Retina (tissue), 1 donor: ENCODE measurements at regions not wholly inside any gene's neighbourhood (a gene's known extent, or its start where the extent isn't known, plus 50 kb on each side); places are given as distances from the start of the nearest gene placed in this dataset.

Experiments
- DNase-seq: peaks from one replicate; pipeline ENCODE4 v3.0.0-alpha.2; 2016

DNA sequence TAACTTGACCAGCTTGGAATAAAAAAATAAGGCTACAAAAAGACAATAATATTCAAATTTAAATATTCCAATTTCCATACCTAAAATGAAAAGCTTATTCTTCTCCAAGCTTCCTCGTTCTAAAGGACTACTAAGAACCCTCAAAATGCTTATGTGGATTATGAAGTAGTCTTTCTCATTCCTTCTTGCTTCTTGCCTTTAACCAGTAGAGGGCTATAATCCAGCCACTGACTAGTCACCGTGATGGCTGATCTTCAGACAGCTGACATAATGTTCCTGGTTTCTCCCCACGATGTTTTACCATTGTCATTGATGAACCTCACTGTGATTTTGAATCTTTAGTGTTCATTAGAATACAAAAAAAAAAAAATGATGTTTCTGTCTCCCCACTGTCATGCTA, 515.3 kb downstream of the TLE1 start:
- DNase-seq, result no peak

DNA sequence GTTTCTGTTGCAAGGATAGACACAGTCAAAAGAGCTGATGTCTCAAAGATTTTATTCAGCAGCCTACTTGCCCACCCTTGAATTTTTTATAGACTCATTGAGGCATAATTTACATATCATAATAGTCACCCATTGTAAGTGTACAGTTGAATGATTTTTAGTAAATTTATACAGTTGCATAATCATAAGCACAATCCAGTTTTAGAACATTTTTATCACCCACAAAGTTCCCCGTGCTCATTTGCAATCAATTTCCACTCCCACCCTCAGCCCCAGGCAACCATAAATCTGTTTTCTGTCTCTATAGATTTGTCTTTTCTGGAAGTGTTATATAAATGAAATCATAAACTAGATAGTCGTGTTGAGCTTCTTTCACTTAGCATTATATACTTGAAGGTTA, 517.7 kb downstream of the TLE1 start:
- no peak for DNase-seq

- no peak for DNase-seq
Observed at GRCh38 chr9:81162361-81162760, 527.0 kb downstream of the TLE1 start.

DNA sequence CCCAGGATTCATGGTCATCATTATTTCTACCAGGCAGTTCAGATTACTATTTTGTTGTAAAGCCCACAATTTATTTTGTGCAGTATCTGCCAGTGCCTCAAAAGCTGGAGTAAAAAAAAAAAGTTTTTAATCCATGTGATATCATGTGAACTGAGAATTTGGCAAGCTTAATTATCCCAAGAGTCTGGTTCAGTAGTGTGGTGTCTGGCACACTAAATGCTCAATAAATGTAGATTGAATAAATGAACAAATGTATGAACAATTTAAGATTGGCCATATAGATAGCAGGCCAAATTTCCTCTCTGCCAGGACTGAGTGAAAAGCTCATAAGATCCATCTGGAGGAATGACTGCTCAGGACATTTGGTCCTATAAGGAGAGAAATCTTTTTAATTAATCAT, 533.0 kb downstream of the TLE1 start:
- no peak for DNase-seq

GRCh38 chr9:81150016-81150625, 539.2 kb downstream of the TLE1 start:
- no peak for DNase-seq

GRCh38 chr9:81146684-81147337, 542.5 kb downstream of the TLE1 start:
- no peak for DNase-seq

- peak; percentile 19 for DNase-seq
Observed at GRCh38 chr9:81146241-81146640, 543.1 kb downstream of the TLE1 start.

DNA sequence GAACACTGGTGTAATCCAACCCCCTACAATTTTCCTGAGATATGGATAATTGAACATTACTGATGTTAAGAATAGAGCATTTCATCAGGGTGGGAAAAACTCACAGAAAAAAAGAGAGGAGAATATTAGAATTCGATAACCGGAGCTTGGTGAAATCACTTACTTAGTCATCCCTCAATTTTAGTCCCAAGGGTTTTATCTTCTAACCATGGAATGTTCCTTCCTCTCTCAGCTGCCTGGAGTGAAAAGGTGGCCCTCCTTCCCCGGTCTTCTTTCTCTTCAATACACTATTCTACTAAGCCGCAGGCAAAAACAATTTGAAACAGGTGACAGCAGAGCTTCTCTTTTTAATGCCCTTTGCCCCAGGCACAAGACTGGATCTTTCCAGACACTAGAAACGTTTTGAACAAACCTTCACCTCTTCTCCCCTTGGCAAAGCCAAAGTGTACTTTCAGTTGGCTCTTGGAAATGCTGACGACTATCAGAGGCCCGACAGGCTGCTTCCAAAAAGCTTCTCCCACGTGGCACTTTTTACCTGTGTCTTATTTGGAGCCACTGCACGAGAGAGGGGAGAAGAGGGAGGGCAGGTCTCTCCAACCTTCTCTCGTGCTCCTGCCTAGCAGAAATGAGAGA, 543.9 kb downstream of the TLE1 start:
- DNase-seq, result no peak

GRCh38 chr9:81141961-81142360, 547.4 kb downstream of the TLE1 start:
- DNase-seq, result peak; percentile 59

DNA sequence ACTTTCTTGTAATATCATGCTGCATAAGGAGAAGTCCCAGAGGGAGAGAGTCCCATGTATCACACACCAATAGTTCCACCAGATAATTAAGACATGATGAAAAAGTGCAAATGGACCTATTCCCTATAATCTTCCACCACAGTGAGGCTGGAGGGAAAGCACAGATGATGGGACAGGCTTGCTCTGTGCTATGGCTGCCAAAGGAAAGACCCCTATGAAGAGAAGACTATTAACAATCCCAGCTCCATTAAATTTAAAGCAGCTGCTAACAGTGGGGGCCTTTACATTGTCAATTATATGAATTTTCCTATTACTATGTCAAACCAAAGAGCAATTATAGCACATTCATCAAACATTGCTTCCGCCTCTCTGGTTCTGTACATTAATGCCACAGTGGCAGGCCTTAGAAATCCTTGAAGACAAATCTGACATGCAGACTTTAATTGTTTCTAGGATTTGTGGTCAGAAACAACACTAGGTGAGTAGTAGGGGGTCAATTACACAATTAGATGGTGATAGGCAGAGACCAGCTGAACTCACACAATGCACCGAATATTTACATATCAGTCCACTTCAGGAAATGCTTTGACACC, 551.3 kb downstream of the TLE1 start:
- peak; percentile 74 for DNase-seq

- no peak for DNase-seq
Observed at GRCh38 chr9:81132796-81133195, 556.6 kb downstream of the TLE1 start.

GRCh38 chr9:81132318-81132717, 557.0 kb downstream of the TLE1 start:
- DNase-seq, result no peak

GRCh38 chr9:81128701-81129100, 560.6 kb downstream of the TLE1 start:
- no peak for DNase-seq

DNA sequence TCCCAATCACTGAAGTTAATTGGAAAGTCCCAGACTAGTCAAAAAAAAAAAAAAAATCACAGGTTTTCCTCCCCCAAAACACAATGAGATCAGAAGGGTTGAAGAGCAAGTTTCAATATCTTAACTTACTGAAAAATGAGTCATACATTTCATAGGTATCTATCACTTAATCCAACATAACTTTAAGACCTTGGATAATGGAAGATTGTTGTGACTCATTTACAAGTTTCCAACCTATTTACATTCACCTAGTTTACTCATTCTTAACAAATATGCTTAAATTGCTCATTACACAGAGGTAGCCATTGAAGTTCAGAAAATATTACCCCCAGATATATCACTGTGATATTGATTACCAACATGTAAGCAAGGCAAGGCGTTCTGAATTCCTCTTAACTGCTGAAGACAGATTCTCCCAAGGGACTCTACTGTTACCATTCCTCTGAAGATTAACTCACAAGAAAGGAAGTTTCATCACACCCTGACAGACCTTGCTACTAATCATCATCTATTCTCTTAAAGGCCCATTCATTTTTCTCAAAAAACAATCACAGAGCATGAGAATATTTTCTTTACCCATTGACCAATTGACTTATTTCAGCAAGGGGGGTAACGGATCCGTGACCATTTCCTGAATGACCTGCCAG, 563.8 kb downstream of the TLE1 start:
- no peak for DNase-seq

DNA sequence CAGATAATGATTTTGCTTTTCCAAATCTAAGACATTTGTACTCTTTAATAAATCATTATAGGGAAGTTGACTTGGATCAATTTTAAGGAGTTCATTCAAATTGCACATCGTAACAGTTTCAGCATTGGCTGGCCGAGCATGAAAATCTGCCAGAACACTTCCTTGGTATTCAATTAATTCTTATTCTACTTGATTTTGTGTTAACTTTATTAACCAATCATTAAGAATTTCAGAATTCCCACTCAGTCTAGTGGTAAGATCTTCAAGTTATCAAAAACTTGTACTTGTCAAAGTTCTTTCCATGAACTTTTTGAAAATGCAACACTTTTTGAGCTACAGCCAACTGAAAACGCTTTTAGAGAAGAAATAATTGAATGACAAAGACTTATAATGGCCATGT, 565.8 kb downstream of the TLE1 start:
- no peak for DNase-seq

DNA sequence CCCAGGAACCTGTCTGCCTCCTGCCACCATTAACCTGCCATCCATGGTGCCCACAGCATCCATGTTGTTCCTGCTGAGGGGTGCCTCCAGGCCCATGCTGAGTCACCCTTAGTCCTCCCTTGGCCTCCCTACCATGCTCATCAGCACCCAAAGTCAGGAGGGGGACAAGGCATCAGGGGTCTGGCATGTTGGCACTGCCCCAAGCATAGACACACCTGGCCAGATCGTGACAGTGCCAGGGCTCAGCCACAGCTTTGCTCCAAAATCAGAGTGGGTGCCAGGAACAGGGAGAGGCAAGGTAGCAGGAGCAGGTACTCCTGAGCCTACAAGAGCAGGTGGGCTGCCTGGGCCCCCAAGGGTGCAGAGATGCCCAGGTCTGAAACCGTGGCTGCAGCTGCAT, 566.6 kb downstream of the TLE1 start:
- DNase-seq, result no peak

- DNase-seq, result no peak
Observed at GRCh38 chr9:81119591-81119990, 569.8 kb downstream of the TLE1 start.

DNA sequence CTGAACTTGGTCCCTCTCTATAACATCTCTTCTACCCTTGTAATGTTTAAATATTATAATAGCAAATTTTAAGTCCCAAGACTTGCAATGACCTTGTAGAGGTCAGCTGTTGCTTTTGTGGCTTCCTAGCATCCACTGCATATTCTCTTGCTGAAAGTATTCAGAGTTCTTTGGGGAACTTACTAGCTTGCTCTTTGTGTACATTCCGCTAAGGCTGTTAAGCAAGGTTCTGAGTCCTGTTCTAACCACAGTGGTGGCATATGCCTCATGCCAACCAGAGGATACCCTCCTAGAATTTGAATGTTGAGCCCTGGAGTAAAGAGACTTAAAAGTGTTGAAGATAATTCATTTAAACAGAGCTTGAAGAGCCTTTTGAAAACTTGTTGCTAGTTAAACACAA, 570.9 kb downstream of the TLE1 start:
- no peak for DNase-seq

GRCh38 chr9:81116340-81117137, 572.8 kb downstream of the TLE1 start:
- no peak for DNase-seq

- no peak for DNase-seq
Observed at GRCh38 chr9:81113453-81114124, 575.8 kb downstream of the TLE1 start.

- peak; percentile 75 for DNase-seq
Observed at GRCh38 chr9:81112627-81113452, 576.5 kb downstream of the TLE1 start.
